C4-2B (cell line): ENCODE measurements at regions not wholly inside any gene's neighbourhood (a gene's known extent, or its start where the extent isn't known, plus 50 kb on each side); places are given as distances from the start of the nearest gene placed in this dataset.

Experiments used
- CTCF ChIP-seq: fragments of 450-650 bp; conservative IDR thresholded peaks from 2 replicates; pipeline ENCODE4 v1.5.1; 2017; ENCODE audit warnings: mild to moderate bottlenecking
- ZFX ChIP-seq: fragments of 450-650 bp; IDR thresholded peaks from 2 replicates; pipeline ENCODE4 v1.6.1; 2017

- TF ChIP-seq CTCF, result no peak
- no peak for TF ChIP-seq ZFX
Observed at GRCh38 chr1:192053531-192053971, 104.7 kb upstream of the RGS18 start.
